ENCODE measurements at regions not wholly inside any gene's neighbourhood (a gene's known extent, or its start where the extent isn't known, plus 50 kb on each side); places are given as distances from the start of the nearest gene placed in this dataset.

DNA sequence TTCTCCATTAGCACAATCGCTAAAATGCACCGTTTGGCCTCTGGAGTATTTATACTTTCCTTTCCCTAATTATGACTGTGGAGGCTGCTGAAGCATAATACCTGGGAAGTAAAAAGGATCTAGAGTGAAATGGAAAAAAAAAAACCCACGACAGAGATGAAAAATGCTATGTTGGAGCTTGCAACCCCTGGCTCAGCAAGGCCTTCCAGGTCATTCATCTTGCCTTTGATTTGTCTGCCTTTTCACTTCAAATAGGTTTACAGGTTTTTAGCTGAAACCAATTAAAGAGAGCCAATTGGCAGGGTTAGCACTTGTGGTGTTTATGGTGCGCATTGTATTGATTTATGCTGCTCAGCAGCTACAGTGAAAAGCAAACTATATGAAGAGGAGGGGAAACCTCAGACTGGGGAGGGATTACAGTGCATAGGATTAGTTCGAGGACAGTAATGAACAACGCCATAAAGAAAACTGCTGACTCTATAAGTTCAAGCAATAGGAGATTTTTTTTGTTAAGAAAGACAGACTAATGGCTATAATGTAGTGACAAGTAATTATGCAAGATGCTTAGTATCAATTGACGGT is 347.9 kb downstream of the MEIS1 start:
- TF ChIP-seq, protein P1, sequence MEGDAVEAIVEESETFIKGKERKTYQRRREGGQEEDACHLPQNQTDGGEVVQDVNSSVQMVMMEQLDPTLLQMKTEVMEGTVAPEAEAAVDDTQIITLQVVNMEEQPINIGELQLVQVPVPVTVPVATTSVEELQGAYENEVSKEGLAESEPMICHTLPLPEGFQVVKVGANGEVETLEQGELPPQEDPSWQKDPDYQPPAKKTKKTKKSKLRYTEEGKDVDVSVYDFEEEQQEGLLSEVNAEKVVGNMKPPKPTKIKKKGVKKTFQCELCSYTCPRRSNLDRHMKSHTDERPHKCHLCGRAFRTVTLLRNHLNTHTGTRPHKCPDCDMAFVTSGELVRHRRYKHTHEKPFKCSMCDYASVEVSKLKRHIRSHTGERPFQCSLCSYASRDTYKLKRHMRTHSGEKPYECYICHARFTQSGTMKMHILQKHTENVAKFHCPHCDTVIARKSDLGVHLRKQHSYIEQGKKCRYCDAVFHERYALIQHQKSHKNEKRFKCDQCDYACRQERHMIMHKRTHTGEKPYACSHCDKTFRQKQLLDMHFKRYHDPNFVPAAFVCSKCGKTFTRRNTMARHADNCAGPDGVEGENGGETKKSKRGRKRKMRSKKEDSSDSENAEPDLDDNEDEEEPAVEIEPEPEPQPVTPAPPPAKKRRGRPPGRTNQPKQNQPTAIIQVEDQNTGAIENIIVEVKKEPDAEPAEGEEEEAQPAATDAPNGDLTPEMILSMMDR (IDR thresholded peaks at IDR 0.05): no peak
- TF ChIP-seq POLR2AphosphoS5 (IDR thresholded peaks at IDR 0.05; ENCODE audit: low read depth, low read length) (no peak), TCF7L2 (IDR thresholded peaks at IDR 0.05; ENCODE audit: low read depth, low read length) (no peak)
- TF ChIP-seq, protein P2, sequence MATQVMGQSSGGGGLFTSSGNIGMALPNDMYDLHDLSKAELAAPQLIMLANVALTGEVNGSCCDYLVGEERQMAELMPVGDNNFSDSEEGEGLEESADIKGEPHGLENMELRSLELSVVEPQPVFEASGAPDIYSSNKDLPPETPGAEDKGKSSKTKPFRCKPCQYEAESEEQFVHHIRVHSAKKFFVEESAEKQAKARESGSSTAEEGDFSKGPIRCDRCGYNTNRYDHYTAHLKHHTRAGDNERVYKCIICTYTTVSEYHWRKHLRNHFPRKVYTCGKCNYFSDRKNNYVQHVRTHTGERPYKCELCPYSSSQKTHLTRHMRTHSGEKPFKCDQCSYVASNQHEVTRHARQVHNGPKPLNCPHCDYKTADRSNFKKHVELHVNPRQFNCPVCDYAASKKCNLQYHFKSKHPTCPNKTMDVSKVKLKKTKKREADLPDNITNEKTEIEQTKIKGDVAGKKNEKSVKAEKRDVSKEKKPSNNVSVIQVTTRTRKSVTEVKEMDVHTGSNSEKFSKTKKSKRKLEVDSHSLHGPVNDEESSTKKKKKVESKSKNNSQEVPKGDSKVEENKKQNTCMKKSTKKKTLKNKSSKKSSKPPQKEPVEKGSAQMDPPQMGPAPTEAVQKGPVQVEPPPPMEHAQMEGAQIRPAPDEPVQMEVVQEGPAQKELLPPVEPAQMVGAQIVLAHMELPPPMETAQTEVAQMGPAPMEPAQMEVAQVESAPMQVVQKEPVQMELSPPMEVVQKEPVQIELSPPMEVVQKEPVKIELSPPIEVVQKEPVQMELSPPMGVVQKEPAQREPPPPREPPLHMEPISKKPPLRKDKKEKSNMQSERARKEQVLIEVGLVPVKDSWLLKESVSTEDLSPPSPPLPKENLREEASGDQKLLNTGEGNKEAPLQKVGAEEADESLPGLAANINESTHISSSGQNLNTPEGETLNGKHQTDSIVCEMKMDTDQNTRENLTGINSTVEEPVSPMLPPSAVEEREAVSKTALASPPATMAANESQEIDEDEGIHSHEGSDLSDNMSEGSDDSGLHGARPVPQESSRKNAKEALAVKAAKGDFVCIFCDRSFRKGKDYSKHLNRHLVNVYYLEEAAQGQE (IDR thresholded peaks at IDR 0.05; ENCODE audit: insufficient read depth in 1 of 2, low read depth in 2 of 2, low read length in 1 of 2): no peak
